GM23338 (cell line): ENCODE measurements at regions not wholly inside any gene's neighbourhood (a gene's known extent, or its start where the extent isn't known, plus 50 kb on each side); places are given as distances from the start of the nearest gene placed in this dataset.

Experiments used
- EZH2 ChIP-seq: fragments of 200-600 bp; sonication (generic); IDR thresholded peaks from one replicate; pipeline ENCODE4 v1.8.0; 2017; ENCODE audit warnings: antibody characterized with exemption, mild to moderate bottlenecking, low read depth; ENCODE audit not compliant: unreplicated experiment
- JUNB ChIP-seq: IDR thresholded peaks from one replicate; pipeline ENCODE4 v1.6.1; 2016; ENCODE audit warnings: antibody characterized with exemption; ENCODE audit not compliant: unreplicated experiment
- POLR2AphosphoS5 ChIP-seq: IDR thresholded peaks from 2 replicates; pipeline ENCODE4 v1.6.1; 2016; ENCODE audit warnings: antibody characterized with exemption, low read depth
- TF ChIP-seq, protein P1 (sequence below): IDR thresholded peaks from one replicate; pipeline ENCODE4 v1.6.1; 2018; ENCODE audit warnings: antibody characterized with exemption; ENCODE audit not compliant: unreplicated experiment
- TF ChIP-seq, protein P2 (sequence below), 2 experiments: fragments of 200-600 bp in 1 of 2; sonication (generic) in 1 of 2; conservative IDR thresholded peaks; 2 replicates each; pipeline versions ENCODE4 v1.5.1 to v1.6.1; 2016 to 2017; ENCODE audit warnings: antibody characterized with exemption in 2 of 2, low read depth in 2 of 2, mild to moderate bottlenecking in 2 of 2, moderate library complexity in 1 of 2
- TF ChIP-seq, protein P3 (sequence below): fragments of 250-450 bp; sonication (Bioruptor Pico); IDR thresholded peaks from 2 replicates; pipeline ENCODE4 v1.5.0; 2020; ENCODE audit warnings: mild to moderate bottlenecking, moderate library complexity
- TF ChIP-seq, protein P4 (sequence below): IDR thresholded peaks from 2 replicates; pipeline ENCODE4 v1.6.1; 2016; ENCODE audit warnings: antibody characterized with exemption

DNA sequence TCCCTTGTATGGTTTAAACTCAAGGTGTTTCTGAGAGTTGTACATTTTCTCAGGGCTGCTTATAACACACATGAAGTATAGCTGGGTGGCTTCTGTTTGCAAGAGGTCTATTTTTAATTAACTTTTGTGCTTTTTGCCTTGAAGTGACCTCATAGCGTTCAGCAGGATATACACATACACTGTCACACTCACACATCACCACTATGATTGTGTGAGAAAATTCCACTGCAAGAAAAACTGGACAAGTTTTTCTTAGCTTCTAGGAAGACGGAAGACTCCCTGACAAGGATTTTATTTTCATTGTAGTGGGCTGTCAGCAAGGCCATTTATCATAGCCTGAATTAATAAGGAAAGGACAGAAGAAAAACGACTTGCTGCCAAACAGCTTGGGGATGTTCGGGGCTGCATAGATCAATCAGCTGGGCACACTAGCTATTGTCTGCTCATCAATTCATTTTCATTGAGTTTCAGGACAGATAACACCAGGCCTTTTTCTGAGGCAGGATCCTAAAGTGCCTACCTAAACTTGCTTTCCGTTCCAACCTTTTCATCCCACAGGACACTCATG is 192.8 kb upstream of the CRBN start:
- no peak for TF ChIP-seq EZH2
- TF ChIP-seq, protein P1, sequence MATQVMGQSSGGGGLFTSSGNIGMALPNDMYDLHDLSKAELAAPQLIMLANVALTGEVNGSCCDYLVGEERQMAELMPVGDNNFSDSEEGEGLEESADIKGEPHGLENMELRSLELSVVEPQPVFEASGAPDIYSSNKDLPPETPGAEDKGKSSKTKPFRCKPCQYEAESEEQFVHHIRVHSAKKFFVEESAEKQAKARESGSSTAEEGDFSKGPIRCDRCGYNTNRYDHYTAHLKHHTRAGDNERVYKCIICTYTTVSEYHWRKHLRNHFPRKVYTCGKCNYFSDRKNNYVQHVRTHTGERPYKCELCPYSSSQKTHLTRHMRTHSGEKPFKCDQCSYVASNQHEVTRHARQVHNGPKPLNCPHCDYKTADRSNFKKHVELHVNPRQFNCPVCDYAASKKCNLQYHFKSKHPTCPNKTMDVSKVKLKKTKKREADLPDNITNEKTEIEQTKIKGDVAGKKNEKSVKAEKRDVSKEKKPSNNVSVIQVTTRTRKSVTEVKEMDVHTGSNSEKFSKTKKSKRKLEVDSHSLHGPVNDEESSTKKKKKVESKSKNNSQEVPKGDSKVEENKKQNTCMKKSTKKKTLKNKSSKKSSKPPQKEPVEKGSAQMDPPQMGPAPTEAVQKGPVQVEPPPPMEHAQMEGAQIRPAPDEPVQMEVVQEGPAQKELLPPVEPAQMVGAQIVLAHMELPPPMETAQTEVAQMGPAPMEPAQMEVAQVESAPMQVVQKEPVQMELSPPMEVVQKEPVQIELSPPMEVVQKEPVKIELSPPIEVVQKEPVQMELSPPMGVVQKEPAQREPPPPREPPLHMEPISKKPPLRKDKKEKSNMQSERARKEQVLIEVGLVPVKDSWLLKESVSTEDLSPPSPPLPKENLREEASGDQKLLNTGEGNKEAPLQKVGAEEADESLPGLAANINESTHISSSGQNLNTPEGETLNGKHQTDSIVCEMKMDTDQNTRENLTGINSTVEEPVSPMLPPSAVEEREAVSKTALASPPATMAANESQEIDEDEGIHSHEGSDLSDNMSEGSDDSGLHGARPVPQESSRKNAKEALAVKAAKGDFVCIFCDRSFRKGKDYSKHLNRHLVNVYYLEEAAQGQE = no peak
- TF ChIP-seq, protein P2, sequence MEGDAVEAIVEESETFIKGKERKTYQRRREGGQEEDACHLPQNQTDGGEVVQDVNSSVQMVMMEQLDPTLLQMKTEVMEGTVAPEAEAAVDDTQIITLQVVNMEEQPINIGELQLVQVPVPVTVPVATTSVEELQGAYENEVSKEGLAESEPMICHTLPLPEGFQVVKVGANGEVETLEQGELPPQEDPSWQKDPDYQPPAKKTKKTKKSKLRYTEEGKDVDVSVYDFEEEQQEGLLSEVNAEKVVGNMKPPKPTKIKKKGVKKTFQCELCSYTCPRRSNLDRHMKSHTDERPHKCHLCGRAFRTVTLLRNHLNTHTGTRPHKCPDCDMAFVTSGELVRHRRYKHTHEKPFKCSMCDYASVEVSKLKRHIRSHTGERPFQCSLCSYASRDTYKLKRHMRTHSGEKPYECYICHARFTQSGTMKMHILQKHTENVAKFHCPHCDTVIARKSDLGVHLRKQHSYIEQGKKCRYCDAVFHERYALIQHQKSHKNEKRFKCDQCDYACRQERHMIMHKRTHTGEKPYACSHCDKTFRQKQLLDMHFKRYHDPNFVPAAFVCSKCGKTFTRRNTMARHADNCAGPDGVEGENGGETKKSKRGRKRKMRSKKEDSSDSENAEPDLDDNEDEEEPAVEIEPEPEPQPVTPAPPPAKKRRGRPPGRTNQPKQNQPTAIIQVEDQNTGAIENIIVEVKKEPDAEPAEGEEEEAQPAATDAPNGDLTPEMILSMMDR (conservative IDR thresholded peaks at IDR 0.05; ENCODE audit: low read depth in 2 of 2) = no peak
- TF ChIP-seq, protein P3, sequence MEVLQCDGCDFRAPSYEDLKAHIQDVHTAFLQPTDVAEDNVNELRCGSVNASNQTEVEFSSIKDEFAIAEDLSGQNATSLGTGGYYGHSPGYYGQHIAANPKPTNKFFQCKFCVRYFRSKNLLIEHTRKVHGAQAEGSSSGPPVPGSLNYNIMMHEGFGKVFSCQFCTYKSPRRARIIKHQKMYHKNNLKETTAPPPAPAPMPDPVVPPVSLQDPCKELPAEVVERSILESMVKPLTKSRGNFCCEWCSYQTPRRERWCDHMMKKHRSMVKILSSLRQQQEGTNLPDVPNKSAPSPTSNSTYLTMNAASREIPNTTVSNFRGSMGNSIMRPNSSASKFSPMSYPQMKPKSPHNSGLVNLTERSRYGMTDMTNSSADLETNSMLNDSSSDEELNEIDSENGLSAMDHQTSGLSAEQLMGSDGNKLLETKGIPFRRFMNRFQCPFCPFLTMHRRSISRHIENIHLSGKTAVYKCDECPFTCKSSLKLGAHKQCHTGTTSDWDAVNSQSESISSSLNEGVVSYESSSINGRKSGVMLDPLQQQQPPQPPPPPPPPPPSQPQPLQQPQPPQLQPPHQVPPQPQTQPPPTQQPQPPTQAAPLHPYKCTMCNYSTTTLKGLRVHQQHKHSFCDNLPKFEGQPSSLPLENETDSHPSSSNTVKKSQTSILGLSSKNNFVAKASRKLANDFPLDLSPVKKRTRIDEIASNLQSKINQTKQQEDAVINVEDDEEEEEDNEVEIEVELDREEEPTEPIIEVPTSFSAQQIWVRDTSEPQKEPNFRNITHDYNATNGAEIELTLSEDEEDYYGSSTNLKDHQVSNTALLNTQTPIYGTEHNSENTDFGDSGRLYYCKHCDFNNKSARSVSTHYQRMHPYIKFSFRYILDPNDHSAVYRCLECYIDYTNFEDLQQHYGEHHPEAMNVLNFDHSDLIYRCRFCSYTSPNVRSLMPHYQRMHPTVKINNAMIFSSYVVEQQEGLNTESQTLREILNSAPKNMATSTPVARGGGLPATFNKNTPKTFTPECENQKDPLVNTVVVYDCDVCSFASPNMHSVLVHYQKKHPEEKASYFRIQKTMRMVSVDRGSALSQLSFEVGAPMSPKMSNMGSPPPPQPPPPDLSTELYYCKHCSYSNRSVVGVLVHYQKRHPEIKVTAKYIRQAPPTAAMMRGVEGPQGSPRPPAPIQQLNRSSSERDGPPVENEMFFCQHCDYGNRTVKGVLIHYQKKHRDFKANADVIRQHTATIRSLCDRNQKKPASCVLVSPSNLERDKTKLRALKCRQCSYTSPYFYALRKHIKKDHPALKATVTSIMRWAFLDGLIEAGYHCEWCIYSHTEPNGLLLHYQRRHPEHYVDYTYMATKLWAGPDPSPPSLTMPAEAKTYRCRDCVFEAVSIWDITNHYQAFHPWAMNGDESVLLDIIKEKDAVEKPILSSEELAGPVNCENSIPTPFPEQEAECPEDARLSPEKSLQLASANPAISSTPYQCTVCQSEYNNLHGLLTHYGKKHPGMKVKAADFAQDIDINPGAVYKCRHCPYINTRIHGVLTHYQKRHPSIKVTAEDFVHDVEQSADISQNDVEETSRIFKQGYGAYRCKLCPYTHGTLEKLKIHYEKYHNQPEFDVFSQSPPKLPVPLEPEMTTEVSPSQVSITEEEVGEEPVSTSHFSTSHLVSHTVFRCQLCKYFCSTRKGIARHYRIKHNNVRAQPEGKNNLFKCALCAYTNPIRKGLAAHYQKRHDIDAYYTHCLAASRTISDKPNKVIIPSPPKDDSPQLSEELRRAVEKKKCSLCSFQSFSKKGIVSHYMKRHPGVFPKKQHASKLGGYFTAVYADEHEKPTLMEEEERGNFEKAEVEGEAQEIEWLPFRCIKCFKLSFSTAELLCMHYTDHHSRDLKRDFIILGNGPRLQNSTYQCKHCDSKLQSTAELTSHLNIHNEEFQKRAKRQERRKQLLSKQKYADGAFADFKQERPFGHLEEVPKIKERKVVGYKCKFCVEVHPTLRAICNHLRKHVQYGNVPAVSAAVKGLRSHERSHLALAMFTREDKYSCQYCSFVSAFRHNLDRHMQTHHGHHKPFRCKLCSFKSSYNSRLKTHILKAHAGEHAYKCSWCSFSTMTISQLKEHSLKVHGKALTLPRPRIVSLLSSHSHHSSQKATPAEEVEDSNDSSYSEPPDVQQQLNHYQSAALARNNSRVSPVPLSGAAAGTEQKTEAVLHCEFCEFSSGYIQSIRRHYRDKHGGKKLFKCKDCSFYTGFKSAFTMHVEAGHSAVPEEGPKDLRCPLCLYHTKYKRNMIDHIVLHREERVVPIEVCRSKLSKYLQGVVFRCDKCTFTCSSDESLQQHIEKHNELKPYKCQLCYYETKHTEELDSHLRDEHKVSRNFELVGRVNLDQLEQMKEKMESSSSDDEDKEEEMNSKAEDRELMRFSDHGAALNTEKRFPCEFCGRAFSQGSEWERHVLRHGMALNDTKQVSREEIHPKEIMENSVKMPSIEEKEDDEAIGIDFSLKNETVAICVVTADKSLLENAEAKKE (CRISPR knock-in tag) = no peak
- no peak for TF ChIP-seq JUNB
- TF ChIP-seq, protein P4, sequence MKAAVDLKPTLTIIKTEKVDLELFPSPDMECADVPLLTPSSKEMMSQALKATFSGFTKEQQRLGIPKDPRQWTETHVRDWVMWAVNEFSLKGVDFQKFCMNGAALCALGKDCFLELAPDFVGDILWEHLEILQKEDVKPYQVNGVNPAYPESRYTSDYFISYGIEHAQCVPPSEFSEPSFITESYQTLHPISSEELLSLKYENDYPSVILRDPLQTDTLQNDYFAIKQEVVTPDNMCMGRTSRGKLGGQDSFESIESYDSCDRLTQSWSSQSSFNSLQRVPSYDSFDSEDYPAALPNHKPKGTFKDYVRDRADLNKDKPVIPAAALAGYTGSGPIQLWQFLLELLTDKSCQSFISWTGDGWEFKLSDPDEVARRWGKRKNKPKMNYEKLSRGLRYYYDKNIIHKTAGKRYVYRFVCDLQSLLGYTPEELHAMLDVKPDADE = no peak
- TF ChIP-seq POLR2AphosphoS5 = no peak
